ENCODE measurements at regions not wholly inside any gene's neighbourhood (a gene's known extent, or its start where the extent isn't known, plus 50 kb on each side); places are given as distances from the start of the nearest gene placed in this dataset.

GRCh38 chr5:106923409-106923808 is 747.3 kb downstream of the EFNA5 start:
- H3K27ac ChIP-seq: no peak overlapping the region
- no peak overlapping the region for H3K4me3 ChIP-seq
- TF ChIP-seq POLR2AphosphoS5 (IDR thresholded peaks at IDR 0.05): no peak
- TF ChIP-seq CTCF (IDR thresholded peaks at IDR 0.05): no peak
- no peak for TF ChIP-seq POLR2A (IDR thresholded peaks at IDR 0.05)
- no peaks in the 10 kb centered on the region for H3K9me3 ChIP-seq
- DNase-seq (ENCODE audit: low spot score): no peak
- 68% methylated on average over 1 of the region's 1 CpG for WGBS
- intact Hi-C loops (cut with DNase I): loop anchor here (5.0 kb wide), 1 partner anchor 341 kb away; no protein-coding TSS in a partner anchor
- no peaks in the 10 kb centered on the region for H3K27me3 ChIP-seq (replicated peaks; ENCODE audit: insufficient read depth)
- H3K4me1 ChIP-seq (replicated peaks): peaks cover 3% of the 10 kb centered on the region
- H3K36me3 ChIP-seq: no peaks in the 10 kb centered on the region

- Histone ChIP-seq H3K4me3 (no peak overlapping the region), H3K9me3 (no peaks in the 10 kb centered on the region), H3K27me3 (replicated peaks; ENCODE audit: insufficient read depth) (no peaks in the 10 kb centered on the region), H3K27ac (no peak overlapping the region), H3K4me1 (replicated peaks) (peaks cover 3% of the 10 kb centered on the region), H3K36me3 (no peaks in the 10 kb centered on the region)
- WGBS: 85% methylated on average over 5 of the region's 5 CpGs
- DNase-seq (ENCODE audit: low spot score): no peak
- TF ChIP-seq POLR2A (IDR thresholded peaks at IDR 0.05) (no peak), POLR2AphosphoS5 (IDR thresholded peaks at IDR 0.05) (no peak)
- intact Hi-C loops (cut with DNase I): loop anchor here (5.0 kb wide), 1 partner anchor 339 kb away; no protein-coding TSS in a partner anchor
These were observed 749.2 kb downstream of the EFNA5 start for GRCh38 chr5:106921567-106921966.

DNA sequence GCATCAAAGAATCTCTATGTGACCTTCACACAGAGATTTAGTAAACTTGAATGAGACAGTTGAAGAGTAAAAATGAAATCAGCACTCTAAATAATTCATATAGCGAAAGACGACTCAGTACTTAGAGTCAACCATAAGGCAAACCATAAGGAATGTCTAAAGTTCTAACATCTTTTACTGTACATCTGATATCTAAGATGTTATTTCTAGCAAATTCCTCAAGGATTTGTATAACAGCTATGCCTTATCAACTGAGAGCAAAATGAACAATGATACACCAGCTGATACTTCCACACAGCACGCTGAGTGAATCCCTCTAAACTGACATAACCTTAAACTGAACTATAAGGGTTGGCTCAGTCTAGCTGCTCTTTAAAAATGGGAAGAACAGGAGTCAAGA is 760.3 kb downstream of the EFNA5 start:
- H3K4me1 ChIP-seq (replicated peaks): no peaks in the 10 kb centered on the region
- H3K36me3 ChIP-seq: no peaks in the 10 kb centered on the region
- 83% methylated on average over 3 of the region's 3 CpGs for WGBS
- no peak overlapping the region for H3K27ac ChIP-seq
- H3K27me3 ChIP-seq (replicated peaks; ENCODE audit: insufficient read depth): no peaks in the 10 kb centered on the region
- no peak for DNase-seq (ENCODE audit: low spot score)
- no peaks in the 10 kb centered on the region for H3K9me3 ChIP-seq
- intact Hi-C loops (cut with DNase I): no loop called here
- no peak for TF ChIP-seq POLR2AphosphoS5 (IDR thresholded peaks at IDR 0.05)
- TF ChIP-seq POLR2A (IDR thresholded peaks at IDR 0.05): no peak
- no peak for TF ChIP-seq CTCF (IDR thresholded peaks at IDR 0.05)
- H3K4me3 ChIP-seq: no peak overlapping the region

DNA sequence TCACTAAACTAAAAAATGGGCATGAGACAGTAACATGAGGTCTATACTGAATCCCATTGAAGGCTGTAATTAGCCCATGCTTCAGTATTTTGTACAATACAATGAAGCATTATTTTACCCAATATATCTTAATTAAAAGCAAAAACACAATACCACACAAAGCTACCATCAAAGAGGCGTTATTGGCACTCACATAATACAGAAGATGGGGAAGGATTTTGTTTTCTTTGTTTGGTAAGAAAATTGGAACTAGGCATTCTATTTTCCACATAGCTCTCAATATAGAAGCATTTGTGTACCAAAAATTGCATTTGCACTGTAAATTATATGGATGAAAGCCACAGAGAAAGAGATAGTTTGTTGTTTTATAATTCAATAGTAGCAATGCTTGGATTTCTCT is 761.0 kb downstream of the EFNA5 start:
- H3K4me3 ChIP-seq: no peak overlapping the region
- no peaks in the 10 kb centered on the region for H3K27me3 ChIP-seq (replicated peaks; ENCODE audit: insufficient read depth)
- TF ChIP-seq POLR2A (IDR thresholded peaks at IDR 0.05) (no peak), POLR2AphosphoS5 (IDR thresholded peaks at IDR 0.05) (no peak), CTCF (IDR thresholded peaks at IDR 0.05) (no peak)
- no peaks in the 10 kb centered on the region for H3K4me1 ChIP-seq (replicated peaks)
- 89% methylated on average over 1 of the region's 1 CpG for WGBS
- no peak overlapping the region for H3K27ac ChIP-seq
- H3K9me3 ChIP-seq: no peaks in the 10 kb centered on the region
- H3K36me3 ChIP-seq: no peaks in the 10 kb centered on the region
- intact Hi-C loops (cut with DNase I): no loop called here
- DNase-seq (ENCODE audit: low spot score): no peak

DNA sequence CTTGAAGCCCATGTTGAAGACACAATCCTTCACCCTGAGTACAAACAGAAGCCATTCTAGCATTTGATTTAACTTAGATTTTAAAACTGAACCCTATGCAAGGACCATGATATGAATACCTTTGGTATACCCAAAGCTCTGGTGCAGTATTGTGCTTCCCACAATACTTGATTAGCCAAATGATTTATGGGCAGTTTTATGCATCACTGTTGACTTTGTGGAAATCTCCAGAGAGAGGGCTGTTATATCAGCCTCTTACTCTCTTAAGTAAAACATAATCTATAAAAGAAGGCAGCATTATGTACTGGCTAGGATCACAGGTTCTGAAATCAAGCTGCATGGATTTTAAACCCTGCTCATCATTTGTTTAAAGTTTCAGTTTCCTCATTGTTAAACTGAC is 762.8 kb downstream of the EFNA5 start:
- Histone ChIP-seq H3K4me1 (replicated peaks) (no peaks in the 10 kb centered on the region), H3K4me3 (no peak overlapping the region), H3K36me3 (no peaks in the 10 kb centered on the region), H3K9me3 (no peaks in the 10 kb centered on the region), H3K27ac (no peak overlapping the region), H3K27me3 (replicated peaks; ENCODE audit: insufficient read depth) (no peaks in the 10 kb centered on the region)
- no peak for DNase-seq (ENCODE audit: low spot score)
- intact Hi-C loops (cut with DNase I): no loop called here
- no peak for TF ChIP-seq POLR2AphosphoS5 (IDR thresholded peaks at IDR 0.05)
- no peak for TF ChIP-seq CTCF (IDR thresholded peaks at IDR 0.05)
- TF ChIP-seq POLR2A (IDR thresholded peaks at IDR 0.05): no peak
